CD4-positive, CD25-positive, alpha-beta regulatory T cell (primary cell): ENCODE measurements at regions not wholly inside any gene's neighbourhood (a gene's known extent, or its start where the extent isn't known, plus 50 kb on each side); places are given as distances from the start of the nearest gene placed in this dataset.

ENCODE experiments used
- ATAC-seq, 2 donors: fragments of 150-1000 bp; cut with Tn5 transposase; one replicate each; pipeline ENCODE4 v1.10.0; 2021; ENCODE audit warnings: low read depth in 2 of 2, moderate number of reproducible peaks in 2 of 2, moderate library complexity in 1 of 2
- DNase-seq, 3 donors: peaks; one replicate each; pipeline versions ENCODE4 v3.0.0 to v3.0.0-alpha.2; 2012 to 2022; ENCODE audit warnings: mixed read lengths in 1 of 3
- H3K27ac ChIP-seq: one replicate; pipeline ENCODE4 v1.7.0; 2013; ENCODE audit warnings: mild to moderate bottlenecking, low read length; ENCODE audit not compliant: insufficient read depth, poor library complexity, severe bottlenecking
- H3K27me3 ChIP-seq: one replicate; pipeline ENCODE4 v1.7.0; 2013; ENCODE audit warnings: low read length; ENCODE audit not compliant: control insufficient read depth, insufficient read depth
- H3K36me3 ChIP-seq: one replicate; pipeline ENCODE4 v1.7.0; 2013; ENCODE audit warnings: mild to moderate bottlenecking, low read length, moderate library complexity; ENCODE audit not compliant: control insufficient read depth, insufficient read depth
- H3K4me1 ChIP-seq: 2 replicates; pipeline ENCODE4 v1.7.0; 2013; ENCODE audit warnings: mild to moderate bottlenecking, low read length; ENCODE audit not compliant: insufficient read depth, control insufficient read depth, poor library complexity, severe bottlenecking
- H3K4me3 ChIP-seq: one replicate; pipeline ENCODE4 v1.7.0; 2013; ENCODE audit warnings: low read depth, mild to moderate bottlenecking, low read length, moderate library complexity
- H3K9me3 ChIP-seq, 2 experiments: 1 replicate in 1 of 2; 2 replicates in 1 of 2; pipeline ENCODE4 v1.7.0; 2013; ENCODE audit warnings: low read length in 2 of 2, mild to moderate bottlenecking in 1 of 2, moderate library complexity in 1 of 2; ENCODE audit not compliant: control insufficient read depth in 2 of 2
- H3K27ac Mint-ChIP-seq, 3 donors: one replicate each; pipeline ENCODE4 v1.8.0; 2020 to 2022; ENCODE audit warnings: mild to moderate bottlenecking in 3 of 3, mixed read lengths in 3 of 3, moderate library complexity in 2 of 3
- H3K27me3 Mint-ChIP-seq: one replicate; pipeline ENCODE4 v1.8.0; 2022; ENCODE audit warnings: mild to moderate bottlenecking, mixed read lengths
- H3K36me3 Mint-ChIP-seq: one replicate; pipeline ENCODE4 v1.8.0; 2020; ENCODE audit warnings: mixed read lengths
- H3K4me1 Mint-ChIP-seq, 4 donors: one replicate each; pipeline ENCODE4 v1.8.0; 2020 to 2022; ENCODE audit warnings: mixed read lengths in 4 of 4, mild to moderate bottlenecking in 1 of 4
- H3K4me3 Mint-ChIP-seq, 4 donors: one replicate each; pipeline ENCODE4 v1.8.0; 2020 to 2022; ENCODE audit warnings: mild to moderate bottlenecking in 4 of 4, mixed read lengths in 4 of 4, moderate library complexity in 3 of 4
- H3K9me3 Mint-ChIP-seq, 7 donors: one replicate each; pipeline ENCODE4 v1.8.0; 2020 to 2022; ENCODE audit warnings: mixed read lengths in 7 of 7, mild to moderate bottlenecking in 3 of 7, moderate library complexity in 2 of 7

GRCh38 chr14:97848317-97848980, 1051.3 kb downstream of the VRK1 start:
- Histone ChIP-seq H3K4me3 (no peak overlapping the region), H3K27ac (no peak overlapping the region), H3K4me1 (no peaks in the 10 kb centered on the region), H3K27me3 (no peaks in the 10 kb centered on the region), H3K36me3 (no peaks in the 10 kb centered on the region), H3K9me3 (no peaks in the 10 kb centered on the region)
- no peaks in the 10 kb centered on the region for H3K9me3 Mint-ChIP-seq
- ATAC-seq, result no peak
- H3K27me3 Mint-ChIP-seq, result peaks cover 14% of the 10 kb centered on the region
- H3K36me3 Mint-ChIP-seq, result no peaks in the 10 kb centered on the region
- no peak overlapping the region for H3K4me3 Mint-ChIP-seq
- no peak for DNase-seq
- no peak overlapping the region for H3K27ac Mint-ChIP-seq
- no peaks in the 10 kb centered on the region for H3K4me1 Mint-ChIP-seq

GRCh38 chr14:97850466-97850865, 1053.3 kb downstream of the VRK1 start:
- Histone ChIP-seq H3K9me3 (no peaks in the 10 kb centered on the region), H3K4me1 (no peaks in the 10 kb centered on the region), H3K27me3 (no peaks in the 10 kb centered on the region), H3K27ac (no peak overlapping the region), H3K36me3 (no peaks in the 10 kb centered on the region), H3K4me3 (no peak overlapping the region)
- H3K4me3 Mint-ChIP-seq, result no peak overlapping the region
- H3K9me3 Mint-ChIP-seq, result peaks cover 0 to 2% (median 0%) of the 10 kb centered on the region in 7 donors
- no peaks in the 10 kb centered on the region for H3K36me3 Mint-ChIP-seq
- H3K27ac Mint-ChIP-seq, result peak overlapping the region in 1 of 3 donors; percentile 2
- ATAC-seq (no peak), DNase-seq (no peak)
- no peaks in the 10 kb centered on the region for H3K4me1 Mint-ChIP-seq
- peaks cover 16% of the 10 kb centered on the region for H3K27me3 Mint-ChIP-seq

GRCh38 chr14:97850886-97851285, 1053.7 kb downstream of the VRK1 start:
- Histone ChIP-seq H3K27me3 (no peaks in the 10 kb centered on the region), H3K36me3 (no peaks in the 10 kb centered on the region), H3K9me3 (no peaks in the 10 kb centered on the region), H3K27ac (no peak overlapping the region), H3K4me1 (no peaks in the 10 kb centered on the region), H3K4me3 (no peak overlapping the region)
- no peak overlapping the region for H3K4me3 Mint-ChIP-seq
- peaks cover 0 to 2% (median 0%) of the 10 kb centered on the region in 7 donors for H3K9me3 Mint-ChIP-seq
- DNase-seq (no peak), ATAC-seq (no peak)
- peak overlapping the region in 1 of 3 donors; percentile 26 for H3K27ac Mint-ChIP-seq
- H3K27me3 Mint-ChIP-seq, result peaks cover 16% of the 10 kb centered on the region
- H3K4me1 Mint-ChIP-seq, result no peaks in the 10 kb centered on the region
- H3K36me3 Mint-ChIP-seq, result no peaks in the 10 kb centered on the region

DNA sequence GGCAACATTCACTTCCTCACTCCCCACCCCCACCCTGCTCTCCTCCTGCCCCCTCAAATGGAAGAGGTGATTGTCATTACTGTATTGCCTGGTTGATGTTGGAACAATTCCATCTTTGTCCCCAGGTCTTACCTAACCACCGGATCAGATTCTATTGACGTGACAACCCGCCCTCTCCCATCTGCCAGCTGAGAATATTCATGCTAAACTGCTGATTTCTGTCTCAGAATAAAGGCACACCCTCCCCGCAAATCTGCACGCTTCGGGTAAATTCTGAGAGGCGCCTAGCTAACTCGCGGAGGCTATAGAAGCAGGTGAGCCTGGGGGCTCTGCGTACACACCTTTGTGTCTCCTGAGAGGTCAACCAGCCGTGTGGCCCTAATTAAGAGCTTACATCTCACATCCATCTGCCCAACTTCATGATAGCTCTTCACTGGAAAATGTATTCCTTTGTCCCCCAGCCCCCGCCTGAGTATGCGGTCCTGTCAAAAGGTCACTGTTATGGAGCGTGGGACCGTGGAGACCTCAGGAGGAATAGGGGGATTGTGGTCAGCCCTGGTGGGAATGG, 1054.3 kb downstream of the VRK1 start:
- no peaks in the 10 kb centered on the region for H3K36me3 Mint-ChIP-seq
- H3K9me3 Mint-ChIP-seq, result peaks cover 0 to 2% (median 0%) of the 10 kb centered on the region in 7 donors
- no peak for ATAC-seq

GRCh38 chr14:97854918-97855317, 1057.7 kb downstream of the VRK1 start:
- Histone ChIP-seq H3K27me3 (peaks cover 2% of the 10 kb centered on the region), H3K4me3 (no peak overlapping the region), H3K9me3 (no peaks in the 10 kb centered on the region), H3K36me3 (no peaks in the 10 kb centered on the region), H3K4me1 (no peaks in the 10 kb centered on the region), H3K27ac (no peak overlapping the region)
- ATAC-seq (no peak), DNase-seq (no peak)
- Mint-ChIP-seq H3K4me1 (no peaks in the 10 kb centered on the region), H3K27me3 (peaks cover 24% of the 10 kb centered on the region), H3K36me3 (no peaks in the 10 kb centered on the region), H3K9me3 (peaks cover 0 to 2% (median 0%) of the 10 kb centered on the region in 7 donors), H3K27ac (no peak overlapping the region), H3K4me3 (no peak overlapping the region)

More for the DNA sequence above, 1054.3 kb downstream of the VRK1 start:
- no peak overlapping the region for H3K27ac ChIP-seq
- DNase-seq, result no peak
- H3K9me3 ChIP-seq, result no peaks in the 10 kb centered on the region
- no peaks in the 10 kb centered on the region for H3K36me3 ChIP-seq
- no peak overlapping the region for H3K4me3 Mint-ChIP-seq
- no peak overlapping the region for H3K4me3 ChIP-seq
- no peaks in the 10 kb centered on the region for H3K4me1 Mint-ChIP-seq
- H3K4me1 ChIP-seq, result no peaks in the 10 kb centered on the region
- H3K27ac Mint-ChIP-seq, result no peak overlapping the region
- peaks cover 16% of the 10 kb centered on the region for H3K27me3 Mint-ChIP-seq
- no peaks in the 10 kb centered on the region for H3K27me3 ChIP-seq

DNA sequence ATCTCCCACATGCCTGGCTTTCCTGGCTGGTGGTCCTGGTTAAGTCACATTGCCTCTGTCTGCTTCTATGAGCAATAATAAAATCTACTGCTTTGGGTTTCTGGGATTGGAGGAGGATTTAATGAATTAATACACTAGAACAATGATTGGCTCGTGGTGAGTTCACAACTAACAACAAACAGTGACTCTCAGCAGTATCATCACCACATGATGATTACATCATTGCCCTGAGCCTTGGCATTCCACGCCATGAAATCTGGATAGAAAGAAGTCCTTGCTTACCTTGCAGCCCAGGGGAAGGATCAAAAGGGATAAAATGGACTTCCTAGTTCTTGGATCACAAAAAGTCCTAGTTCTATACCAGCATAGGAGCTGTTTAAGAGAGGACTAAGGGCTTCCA, 1069.0 kb downstream of the VRK1 start:
- no peak overlapping the region for H3K4me3 Mint-ChIP-seq
- H3K27me3 ChIP-seq, result peaks cover 4% of the 10 kb centered on the region

DNA sequence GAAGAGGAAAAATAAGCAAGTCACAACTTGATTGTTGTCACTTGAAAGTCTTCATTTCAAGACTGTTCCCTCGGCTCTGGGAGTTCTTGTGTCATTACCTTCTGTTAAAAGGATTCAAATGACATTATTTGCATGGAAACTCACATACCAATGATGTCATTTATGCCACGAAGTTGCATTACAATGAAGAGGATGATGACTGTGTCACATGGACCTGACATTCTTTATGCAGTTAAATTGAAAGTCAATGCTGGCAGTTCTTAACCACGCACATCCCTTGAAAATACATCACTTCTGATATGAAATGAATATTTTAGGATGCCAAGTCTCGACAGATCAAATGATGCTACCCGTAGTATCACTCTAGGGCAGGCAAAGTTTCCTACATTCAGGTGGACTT, 1069.5 kb downstream of the VRK1 start:
- Mint-ChIP-seq H3K4me3 (no peak overlapping the region), H3K27ac (no peak overlapping the region), H3K27me3 (no peaks in the 10 kb centered on the region), H3K36me3 (no peaks in the 10 kb centered on the region), H3K4me1 (peaks cover 0 to 4% (median 0%) of the 10 kb centered on the region in 4 donors), H3K9me3 (peaks cover 0 to 3% (median 0%) of the 10 kb centered on the region in 7 donors)
- H3K4me1 ChIP-seq, result no peaks in the 10 kb centered on the region
- no peaks in the 10 kb centered on the region for H3K36me3 ChIP-seq
- H3K27me3 ChIP-seq, result peaks cover 4% of the 10 kb centered on the region
- DNase-seq (no peak), ATAC-seq (no peak)
- H3K27ac ChIP-seq, result no peak overlapping the region
- no peak overlapping the region for H3K4me3 ChIP-seq
- no peaks in the 10 kb centered on the region for H3K9me3 ChIP-seq

More for the DNA sequence above, 1069.0 kb downstream of the VRK1 start:
- H3K4me1 Mint-ChIP-seq, result peaks cover 0 to 4% (median 0%) of the 10 kb centered on the region in 4 donors
- no peak for ATAC-seq
- H3K9me3 Mint-ChIP-seq, result peaks cover 0 to 2% (median 0%) of the 10 kb centered on the region in 7 donors
- DNase-seq, result no peak
- H3K4me1 ChIP-seq, result no peaks in the 10 kb centered on the region
- H3K27ac ChIP-seq, result no peak overlapping the region
- no peaks in the 10 kb centered on the region for H3K36me3 ChIP-seq
- H3K9me3 ChIP-seq, result no peaks in the 10 kb centered on the region
- no peak overlapping the region for H3K27ac Mint-ChIP-seq
- no peaks in the 10 kb centered on the region for H3K36me3 Mint-ChIP-seq
- no peaks in the 10 kb centered on the region for H3K27me3 Mint-ChIP-seq
- no peak overlapping the region for H3K4me3 ChIP-seq

DNA sequence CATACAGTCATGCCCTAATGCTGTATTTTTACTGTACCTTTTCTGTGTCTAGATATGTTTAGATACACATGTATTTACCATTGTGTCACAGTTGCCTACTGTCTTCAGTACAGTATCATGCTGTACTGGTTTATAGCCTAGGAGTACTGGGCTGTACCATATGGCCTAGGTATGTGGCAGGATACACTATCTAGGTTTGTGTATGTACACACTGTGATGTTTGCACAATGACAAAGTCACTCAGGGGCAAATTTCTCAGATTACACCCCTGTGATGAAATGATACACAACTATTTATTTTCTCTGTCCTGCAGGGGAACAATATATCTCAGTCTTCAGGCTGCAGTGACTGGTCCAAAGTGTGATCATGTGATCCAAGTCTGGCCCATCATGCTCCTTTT, 1076.1 kb downstream of the VRK1 start:
- H3K27ac ChIP-seq, result no peak overlapping the region
- no peak overlapping the region for H3K4me3 ChIP-seq
- H3K36me3 ChIP-seq, result no peaks in the 10 kb centered on the region
- H3K9me3 ChIP-seq, result no peaks in the 10 kb centered on the region
- H3K4me1 ChIP-seq, result peaks cover 2% of the 10 kb centered on the region
- Mint-ChIP-seq H3K27ac (no peak overlapping the region), H3K27me3 (no peaks in the 10 kb centered on the region), H3K4me1 (peaks cover 0 to 25% (median 12%) of the 10 kb centered on the region in 4 donors), H3K4me3 (no peak overlapping the region), H3K9me3 (peaks cover 0 to 4% (median 0%) of the 10 kb centered on the region in 7 donors), H3K36me3 (no peaks in the 10 kb centered on the region)
- ATAC-seq (no peak), DNase-seq (no peak)
- no peaks in the 10 kb centered on the region for H3K27me3 ChIP-seq
